ENCODE measurements at regions not wholly inside any gene's neighbourhood (a gene's known extent, or its start where the extent isn't known, plus 50 kb on each side); places are given as distances from the start of the nearest gene placed in this dataset.

DNA sequence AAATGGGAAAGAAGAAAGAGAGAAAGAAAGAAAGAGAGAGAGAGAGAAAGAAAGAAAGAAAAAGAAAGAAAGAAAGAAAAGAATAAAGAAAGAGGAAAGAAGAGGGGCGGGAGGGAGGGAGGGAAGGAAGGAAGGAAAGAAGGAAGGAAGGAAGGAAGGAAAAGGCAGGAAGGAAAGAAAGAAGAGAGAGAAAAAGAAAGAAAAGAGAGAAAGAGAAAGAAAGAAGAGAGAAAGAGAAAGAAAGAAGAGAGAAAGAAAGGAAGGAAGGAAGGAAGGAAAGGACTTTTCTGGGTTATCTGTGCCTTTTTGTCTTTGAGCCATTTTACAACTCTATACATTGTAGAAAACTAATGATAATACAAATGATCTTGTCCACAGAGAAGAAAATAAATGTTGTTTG lies 136.6 kb upstream of the SMAD3 start:
- no peaks in the 10 kb centered on the region; the same call in 1 of the 2 replicates for H3F3A ChIP-seq (replicated peaks; ENCODE audit: low read depth)
- ATAC-seq (no peak), DNase-seq (ENCODE audit: low spot score) (no peak)
- H3K27me3 ChIP-seq (ENCODE audit: insufficient read depth), result no peaks in the 10 kb centered on the region
- peaks cover 12% of the 10 kb centered on the region; the same call in 2 of the 3 replicates for H3K36me3 Mint-ChIP-seq (ENCODE audit: low read depth)
- H3K27ac Mint-ChIP-seq, result no peak overlapping the region
- no peaks in the 10 kb centered on the region for H3K36me3 ChIP-seq (ENCODE audit: insufficient read depth)
- no peak overlapping the region for H3K4me2 ChIP-seq
- H3K4me3 ChIP-seq, result no peak overlapping the region
- TF ChIP-seq, protein P1, sequence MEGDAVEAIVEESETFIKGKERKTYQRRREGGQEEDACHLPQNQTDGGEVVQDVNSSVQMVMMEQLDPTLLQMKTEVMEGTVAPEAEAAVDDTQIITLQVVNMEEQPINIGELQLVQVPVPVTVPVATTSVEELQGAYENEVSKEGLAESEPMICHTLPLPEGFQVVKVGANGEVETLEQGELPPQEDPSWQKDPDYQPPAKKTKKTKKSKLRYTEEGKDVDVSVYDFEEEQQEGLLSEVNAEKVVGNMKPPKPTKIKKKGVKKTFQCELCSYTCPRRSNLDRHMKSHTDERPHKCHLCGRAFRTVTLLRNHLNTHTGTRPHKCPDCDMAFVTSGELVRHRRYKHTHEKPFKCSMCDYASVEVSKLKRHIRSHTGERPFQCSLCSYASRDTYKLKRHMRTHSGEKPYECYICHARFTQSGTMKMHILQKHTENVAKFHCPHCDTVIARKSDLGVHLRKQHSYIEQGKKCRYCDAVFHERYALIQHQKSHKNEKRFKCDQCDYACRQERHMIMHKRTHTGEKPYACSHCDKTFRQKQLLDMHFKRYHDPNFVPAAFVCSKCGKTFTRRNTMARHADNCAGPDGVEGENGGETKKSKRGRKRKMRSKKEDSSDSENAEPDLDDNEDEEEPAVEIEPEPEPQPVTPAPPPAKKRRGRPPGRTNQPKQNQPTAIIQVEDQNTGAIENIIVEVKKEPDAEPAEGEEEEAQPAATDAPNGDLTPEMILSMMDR (conservative IDR thresholded peaks at IDR 0.05; ENCODE audit: low read depth in 2 of 2), result no peak
- TF ChIP-seq, protein P2, sequence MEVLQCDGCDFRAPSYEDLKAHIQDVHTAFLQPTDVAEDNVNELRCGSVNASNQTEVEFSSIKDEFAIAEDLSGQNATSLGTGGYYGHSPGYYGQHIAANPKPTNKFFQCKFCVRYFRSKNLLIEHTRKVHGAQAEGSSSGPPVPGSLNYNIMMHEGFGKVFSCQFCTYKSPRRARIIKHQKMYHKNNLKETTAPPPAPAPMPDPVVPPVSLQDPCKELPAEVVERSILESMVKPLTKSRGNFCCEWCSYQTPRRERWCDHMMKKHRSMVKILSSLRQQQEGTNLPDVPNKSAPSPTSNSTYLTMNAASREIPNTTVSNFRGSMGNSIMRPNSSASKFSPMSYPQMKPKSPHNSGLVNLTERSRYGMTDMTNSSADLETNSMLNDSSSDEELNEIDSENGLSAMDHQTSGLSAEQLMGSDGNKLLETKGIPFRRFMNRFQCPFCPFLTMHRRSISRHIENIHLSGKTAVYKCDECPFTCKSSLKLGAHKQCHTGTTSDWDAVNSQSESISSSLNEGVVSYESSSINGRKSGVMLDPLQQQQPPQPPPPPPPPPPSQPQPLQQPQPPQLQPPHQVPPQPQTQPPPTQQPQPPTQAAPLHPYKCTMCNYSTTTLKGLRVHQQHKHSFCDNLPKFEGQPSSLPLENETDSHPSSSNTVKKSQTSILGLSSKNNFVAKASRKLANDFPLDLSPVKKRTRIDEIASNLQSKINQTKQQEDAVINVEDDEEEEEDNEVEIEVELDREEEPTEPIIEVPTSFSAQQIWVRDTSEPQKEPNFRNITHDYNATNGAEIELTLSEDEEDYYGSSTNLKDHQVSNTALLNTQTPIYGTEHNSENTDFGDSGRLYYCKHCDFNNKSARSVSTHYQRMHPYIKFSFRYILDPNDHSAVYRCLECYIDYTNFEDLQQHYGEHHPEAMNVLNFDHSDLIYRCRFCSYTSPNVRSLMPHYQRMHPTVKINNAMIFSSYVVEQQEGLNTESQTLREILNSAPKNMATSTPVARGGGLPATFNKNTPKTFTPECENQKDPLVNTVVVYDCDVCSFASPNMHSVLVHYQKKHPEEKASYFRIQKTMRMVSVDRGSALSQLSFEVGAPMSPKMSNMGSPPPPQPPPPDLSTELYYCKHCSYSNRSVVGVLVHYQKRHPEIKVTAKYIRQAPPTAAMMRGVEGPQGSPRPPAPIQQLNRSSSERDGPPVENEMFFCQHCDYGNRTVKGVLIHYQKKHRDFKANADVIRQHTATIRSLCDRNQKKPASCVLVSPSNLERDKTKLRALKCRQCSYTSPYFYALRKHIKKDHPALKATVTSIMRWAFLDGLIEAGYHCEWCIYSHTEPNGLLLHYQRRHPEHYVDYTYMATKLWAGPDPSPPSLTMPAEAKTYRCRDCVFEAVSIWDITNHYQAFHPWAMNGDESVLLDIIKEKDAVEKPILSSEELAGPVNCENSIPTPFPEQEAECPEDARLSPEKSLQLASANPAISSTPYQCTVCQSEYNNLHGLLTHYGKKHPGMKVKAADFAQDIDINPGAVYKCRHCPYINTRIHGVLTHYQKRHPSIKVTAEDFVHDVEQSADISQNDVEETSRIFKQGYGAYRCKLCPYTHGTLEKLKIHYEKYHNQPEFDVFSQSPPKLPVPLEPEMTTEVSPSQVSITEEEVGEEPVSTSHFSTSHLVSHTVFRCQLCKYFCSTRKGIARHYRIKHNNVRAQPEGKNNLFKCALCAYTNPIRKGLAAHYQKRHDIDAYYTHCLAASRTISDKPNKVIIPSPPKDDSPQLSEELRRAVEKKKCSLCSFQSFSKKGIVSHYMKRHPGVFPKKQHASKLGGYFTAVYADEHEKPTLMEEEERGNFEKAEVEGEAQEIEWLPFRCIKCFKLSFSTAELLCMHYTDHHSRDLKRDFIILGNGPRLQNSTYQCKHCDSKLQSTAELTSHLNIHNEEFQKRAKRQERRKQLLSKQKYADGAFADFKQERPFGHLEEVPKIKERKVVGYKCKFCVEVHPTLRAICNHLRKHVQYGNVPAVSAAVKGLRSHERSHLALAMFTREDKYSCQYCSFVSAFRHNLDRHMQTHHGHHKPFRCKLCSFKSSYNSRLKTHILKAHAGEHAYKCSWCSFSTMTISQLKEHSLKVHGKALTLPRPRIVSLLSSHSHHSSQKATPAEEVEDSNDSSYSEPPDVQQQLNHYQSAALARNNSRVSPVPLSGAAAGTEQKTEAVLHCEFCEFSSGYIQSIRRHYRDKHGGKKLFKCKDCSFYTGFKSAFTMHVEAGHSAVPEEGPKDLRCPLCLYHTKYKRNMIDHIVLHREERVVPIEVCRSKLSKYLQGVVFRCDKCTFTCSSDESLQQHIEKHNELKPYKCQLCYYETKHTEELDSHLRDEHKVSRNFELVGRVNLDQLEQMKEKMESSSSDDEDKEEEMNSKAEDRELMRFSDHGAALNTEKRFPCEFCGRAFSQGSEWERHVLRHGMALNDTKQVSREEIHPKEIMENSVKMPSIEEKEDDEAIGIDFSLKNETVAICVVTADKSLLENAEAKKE (CRISPR knock-in tag; IDR thresholded peaks at IDR 0.05), result no peak
- no peak for TF ChIP-seq ZNF114 (CRISPR knock-in tag; IDR thresholded peaks at IDR 0.05)
- no peak for TF ChIP-seq STAT1 (IDR thresholded peaks at IDR 0.05; ENCODE audit: unreplicated experiment)
- TF ChIP-seq POLR2AphosphoS5 (IDR thresholded peaks at IDR 0.05; ENCODE audit: low read depth), result no peak
- TF ChIP-seq, protein P3, sequence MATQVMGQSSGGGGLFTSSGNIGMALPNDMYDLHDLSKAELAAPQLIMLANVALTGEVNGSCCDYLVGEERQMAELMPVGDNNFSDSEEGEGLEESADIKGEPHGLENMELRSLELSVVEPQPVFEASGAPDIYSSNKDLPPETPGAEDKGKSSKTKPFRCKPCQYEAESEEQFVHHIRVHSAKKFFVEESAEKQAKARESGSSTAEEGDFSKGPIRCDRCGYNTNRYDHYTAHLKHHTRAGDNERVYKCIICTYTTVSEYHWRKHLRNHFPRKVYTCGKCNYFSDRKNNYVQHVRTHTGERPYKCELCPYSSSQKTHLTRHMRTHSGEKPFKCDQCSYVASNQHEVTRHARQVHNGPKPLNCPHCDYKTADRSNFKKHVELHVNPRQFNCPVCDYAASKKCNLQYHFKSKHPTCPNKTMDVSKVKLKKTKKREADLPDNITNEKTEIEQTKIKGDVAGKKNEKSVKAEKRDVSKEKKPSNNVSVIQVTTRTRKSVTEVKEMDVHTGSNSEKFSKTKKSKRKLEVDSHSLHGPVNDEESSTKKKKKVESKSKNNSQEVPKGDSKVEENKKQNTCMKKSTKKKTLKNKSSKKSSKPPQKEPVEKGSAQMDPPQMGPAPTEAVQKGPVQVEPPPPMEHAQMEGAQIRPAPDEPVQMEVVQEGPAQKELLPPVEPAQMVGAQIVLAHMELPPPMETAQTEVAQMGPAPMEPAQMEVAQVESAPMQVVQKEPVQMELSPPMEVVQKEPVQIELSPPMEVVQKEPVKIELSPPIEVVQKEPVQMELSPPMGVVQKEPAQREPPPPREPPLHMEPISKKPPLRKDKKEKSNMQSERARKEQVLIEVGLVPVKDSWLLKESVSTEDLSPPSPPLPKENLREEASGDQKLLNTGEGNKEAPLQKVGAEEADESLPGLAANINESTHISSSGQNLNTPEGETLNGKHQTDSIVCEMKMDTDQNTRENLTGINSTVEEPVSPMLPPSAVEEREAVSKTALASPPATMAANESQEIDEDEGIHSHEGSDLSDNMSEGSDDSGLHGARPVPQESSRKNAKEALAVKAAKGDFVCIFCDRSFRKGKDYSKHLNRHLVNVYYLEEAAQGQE (IDR thresholded peaks at IDR 0.05; ENCODE audit: unreplicated experiment), result no peak
- TF ChIP-seq, protein P4, sequence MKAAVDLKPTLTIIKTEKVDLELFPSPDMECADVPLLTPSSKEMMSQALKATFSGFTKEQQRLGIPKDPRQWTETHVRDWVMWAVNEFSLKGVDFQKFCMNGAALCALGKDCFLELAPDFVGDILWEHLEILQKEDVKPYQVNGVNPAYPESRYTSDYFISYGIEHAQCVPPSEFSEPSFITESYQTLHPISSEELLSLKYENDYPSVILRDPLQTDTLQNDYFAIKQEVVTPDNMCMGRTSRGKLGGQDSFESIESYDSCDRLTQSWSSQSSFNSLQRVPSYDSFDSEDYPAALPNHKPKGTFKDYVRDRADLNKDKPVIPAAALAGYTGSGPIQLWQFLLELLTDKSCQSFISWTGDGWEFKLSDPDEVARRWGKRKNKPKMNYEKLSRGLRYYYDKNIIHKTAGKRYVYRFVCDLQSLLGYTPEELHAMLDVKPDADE (IDR thresholded peaks at IDR 0.05), result no peak
- no peak for TF ChIP-seq CREB1 (CRISPR knock-in tag; IDR thresholded peaks at IDR 0.05; ENCODE audit: low read depth)
- TF ChIP-seq EZH2 (IDR thresholded peaks at IDR 0.05; ENCODE audit: low read depth, unreplicated experiment), result no peak
- TF ChIP-seq EZH2phosphoT487 (IDR thresholded peaks at IDR 0.05; ENCODE audit: unreplicated experiment), result no peak
- no peak for TF ChIP-seq NANOG (IDR thresholded peaks at IDR 0.05; ENCODE audit: borderline replicate concordance)
- no peak for TF ChIP-seq ZNF331 (CRISPR knock-in tag; IDR thresholded peaks at IDR 0.05; ENCODE audit: low read depth)
- no peak for TF ChIP-seq JUNB (IDR thresholded peaks at IDR 0.05; ENCODE audit: unreplicated experiment)
- no peaks in the 10 kb centered on the region for H4K20me1 ChIP-seq (replicated peaks; ENCODE audit: insufficient read depth)
- no peak overlapping the region for H3K27ac ChIP-seq (ENCODE audit: low read depth)
- peaks cover 17% of the 10 kb centered on the region for H3K9me3 Mint-ChIP-seq
- no peak overlapping the region for H2AFZ ChIP-seq
- peaks cover 5% of the 10 kb centered on the region for H3K27me3 Mint-ChIP-seq (ENCODE audit: insufficient read depth, low read depth, poor library complexity)
- peaks cover 19% of the 10 kb centered on the region; the same call in 1 of the 2 replicates for H3K4me1 ChIP-seq (ENCODE audit: insufficient read depth)
- H3K4me1 Mint-ChIP-seq, result peaks cover 21% of the 10 kb centered on the region
- no peaks in the 10 kb centered on the region for H3K79me2 ChIP-seq (replicated peaks; ENCODE audit: insufficient read depth)
- H3K9me2 ChIP-seq (ENCODE audit: insufficient read depth), result peaks cover 3% of the 10 kb centered on the region; the same call in 1 of the 2 replicates
- H3K4me3 Mint-ChIP-seq, result no peak overlapping the region

Measured in GM23338 (cell line).